ENCODE measurements at regions not wholly inside any gene's neighbourhood (a gene's known extent, or its start where the extent isn't known, plus 50 kb on each side); places are given as distances from the start of the nearest gene placed in this dataset.

DNA sequence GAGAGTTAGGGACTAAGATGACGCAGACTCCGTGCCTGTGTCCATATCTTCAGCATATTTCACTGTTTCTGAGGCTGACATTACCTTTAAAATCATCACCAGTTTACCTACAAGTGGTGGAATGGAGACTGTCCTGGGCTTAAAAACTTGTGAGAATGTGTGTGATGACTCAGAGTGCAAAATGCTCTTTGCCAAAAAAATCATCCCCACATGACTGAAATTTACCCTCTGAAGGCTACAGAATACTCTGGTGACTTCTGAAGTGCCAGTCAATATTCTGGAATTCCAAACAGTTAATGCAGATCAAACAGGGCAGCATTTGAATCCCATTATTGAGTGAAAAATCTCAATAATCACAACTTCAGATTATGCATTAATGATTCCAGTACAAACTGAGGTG, 901.4 kb downstream of the EFNB2 start:
- TF ChIP-seq CTCF (IDR thresholded peaks at IDR 0.05), result no peak
- no peak for TF ChIP-seq POLR2A (IDR thresholded peaks at IDR 0.05; ENCODE audit: low read depth)
- TF ChIP-seq POLR2AphosphoS5 (IDR thresholded peaks at IDR 0.05), result no peak

Measured in esophagus muscularis mucosa (tissue), 3 donors.